NB4 (cell line): ENCODE measurements at regions not wholly inside any gene's neighbourhood (a gene's known extent, or its start where the extent isn't known, plus 50 kb on each side); places are given as distances from the start of the nearest gene placed in this dataset.

Experiments used
- CTCF ChIP-seq: IDR thresholded peaks from one replicate; pipeline ENCODE4 v1.5.1; 2012; ENCODE audit warnings: low read depth, low read length
- POLR2A ChIP-seq: IDR thresholded peaks from 2 replicates; pipeline ENCODE4 v1.6.1; 2011; ENCODE audit warnings: mild to moderate bottlenecking; ENCODE audit not compliant: insufficient read length; ENCODE audit errors: extremely low read depth
- TF ChIP-seq, protein P1 (sequence below): IDR thresholded peaks from 2 replicates; pipeline ENCODE4 v1.6.1; 2011; ENCODE audit warnings: low read depth, low read length

DNA sequence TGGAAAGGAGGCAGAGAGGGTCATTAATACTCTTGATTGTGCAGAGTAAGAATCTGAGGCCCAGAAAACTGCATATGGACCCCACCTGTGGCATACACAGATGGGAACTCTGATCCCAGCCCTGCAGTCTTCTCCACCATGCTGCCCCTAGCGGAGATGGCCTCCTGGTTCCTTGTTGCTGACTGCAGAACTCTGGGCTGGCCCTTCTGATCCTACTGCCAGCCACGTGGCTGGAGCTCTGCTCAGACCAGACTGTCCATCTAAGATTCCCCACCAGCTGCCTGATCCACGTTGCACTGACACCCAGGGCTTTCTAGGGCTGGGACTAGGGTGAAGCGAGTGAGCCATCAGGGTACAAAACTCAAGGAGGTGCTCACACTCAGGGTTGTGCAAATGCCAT, 245.7 kb upstream of the NR4A3 start:
- TF ChIP-seq CTCF (no peak), POLR2A (no peak)
- TF ChIP-seq, protein P1, sequence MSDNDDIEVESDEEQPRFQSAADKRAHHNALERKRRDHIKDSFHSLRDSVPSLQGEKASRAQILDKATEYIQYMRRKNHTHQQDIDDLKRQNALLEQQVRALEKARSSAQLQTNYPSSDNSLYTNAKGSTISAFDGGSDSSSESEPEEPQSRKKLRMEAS: no peak
